OCI-LY1 (cell line): ENCODE measurements at regions not wholly inside any gene's neighbourhood (a gene's known extent, or its start where the extent isn't known, plus 50 kb on each side); places are given as distances from the start of the nearest gene placed in this dataset.

Source experiments
- H2AFZ ChIP-seq: fragments of 200-600 bp; sonication (generic), shearing (Covaris generic); 2 replicates; pipeline ENCODE4 v1.6.0; 2014; ENCODE audit warnings: antibody characterized with exemption, mild to moderate bottlenecking, low read length
- H3F3A ChIP-seq: fragments of 200-600 bp; sonication (generic), shearing (Covaris generic); 2 replicates; pipeline ENCODE4 v1.6.0; 2014; ENCODE audit warnings: mild to moderate bottlenecking, antibody characterized with exemption, low read length, moderate library complexity; ENCODE audit not compliant: insufficient read depth
- H3K27ac ChIP-seq: fragments of 200-600 bp; sonication (generic); 2 replicates; pipeline ENCODE4 v1.5.1; 2014; ENCODE audit warnings: low read length, mixed run types, mild to moderate bottlenecking, low read depth; ENCODE audit not compliant: poor library complexity, severe bottlenecking
- H3K27me3 ChIP-seq: fragments of 200-600 bp; sonication (generic); 2 replicates; pipeline ENCODE4 v1.6.0; 2014; ENCODE audit warnings: antibody characterized with exemption, mild to moderate bottlenecking, low read length, moderate library complexity; ENCODE audit not compliant: insufficient read depth
- H3K36me3 ChIP-seq: fragments of 200-600 bp; sonication (generic); 2 replicates; pipeline ENCODE4 v1.6.1; 2014; ENCODE audit warnings: mild to moderate bottlenecking, antibody characterized with exemption, low read length, moderate library complexity, mixed read lengths; ENCODE audit not compliant: insufficient read depth
- H3K4me1 ChIP-seq: fragments of 200-600 bp; sonication (generic); 2 replicates; pipeline ENCODE4 v1.5.1; 2014; ENCODE audit warnings: mild to moderate bottlenecking, low read length, moderate library complexity; ENCODE audit not compliant: insufficient read depth, severe bottlenecking
- H3K4me2 ChIP-seq: fragments of 200-600 bp; sonication (generic), shearing (Covaris generic); 2 replicates; pipeline ENCODE4 v1.6.1; 2014; ENCODE audit warnings: low read length
- H3K4me3 ChIP-seq: fragments of 200-600 bp; sonication (generic); 2 replicates; pipeline ENCODE4 v1.5.1; 2014; ENCODE audit warnings: low read length, low read depth, mild to moderate bottlenecking, mixed read lengths; ENCODE audit not compliant: poor library complexity, severe bottlenecking
- H3K79me2 ChIP-seq: fragments of 200-600 bp; shearing (Covaris generic); 2 replicates; pipeline ENCODE4 v1.6.1; 2016; ENCODE audit warnings: mixed run types, low read length, mixed read lengths; ENCODE audit not compliant: insufficient read depth
- H3K9ac ChIP-seq: fragments of 200-600 bp; sonication (generic), shearing (Covaris generic); 2 replicates; pipeline ENCODE4 v1.6.1; 2014; ENCODE audit warnings: mild to moderate bottlenecking, low read length, mixed read lengths
- H3K9me2 ChIP-seq: fragments of 200-600 bp; sonication (generic), shearing (Covaris generic); 2 replicates; pipeline ENCODE4 v1.6.1; 2014; ENCODE audit warnings: low read depth, mild to moderate bottlenecking, low read length, mixed read lengths
- H3K9me3 ChIP-seq: fragments of 200-600 bp; shearing (Covaris generic); 2 replicates; pipeline ENCODE4 v1.6.1; 2014; ENCODE audit warnings: low read length, mixed read lengths
- H4K20me1 ChIP-seq: fragments of 200-600 bp; sonication (generic), shearing (Covaris generic); 2 replicates; pipeline ENCODE4 v1.6.0; 2016; ENCODE audit warnings: mild to moderate bottlenecking, low read length; ENCODE audit not compliant: insufficient read depth
- EZH2 ChIP-seq: fragments of 200-600 bp; sonication (generic), shearing (Covaris generic); IDR thresholded peaks from 2 replicates; pipeline ENCODE4 v1.8.0; 2017; ENCODE audit warnings: borderline replicate concordance, mixed run types, mild to moderate bottlenecking, antibody characterized with exemption, low read length, moderate library complexity, mixed read lengths
- TF ChIP-seq, protein P1 (sequence below): fragments of 200-600 bp; sonication (generic), shearing (Covaris generic); IDR thresholded peaks from 2 replicates; pipeline ENCODE4 v1.5.1; 2017; ENCODE audit warnings: mild to moderate bottlenecking, antibody characterized with exemption, low read length, moderate library complexity, mixed read lengths

DNA sequence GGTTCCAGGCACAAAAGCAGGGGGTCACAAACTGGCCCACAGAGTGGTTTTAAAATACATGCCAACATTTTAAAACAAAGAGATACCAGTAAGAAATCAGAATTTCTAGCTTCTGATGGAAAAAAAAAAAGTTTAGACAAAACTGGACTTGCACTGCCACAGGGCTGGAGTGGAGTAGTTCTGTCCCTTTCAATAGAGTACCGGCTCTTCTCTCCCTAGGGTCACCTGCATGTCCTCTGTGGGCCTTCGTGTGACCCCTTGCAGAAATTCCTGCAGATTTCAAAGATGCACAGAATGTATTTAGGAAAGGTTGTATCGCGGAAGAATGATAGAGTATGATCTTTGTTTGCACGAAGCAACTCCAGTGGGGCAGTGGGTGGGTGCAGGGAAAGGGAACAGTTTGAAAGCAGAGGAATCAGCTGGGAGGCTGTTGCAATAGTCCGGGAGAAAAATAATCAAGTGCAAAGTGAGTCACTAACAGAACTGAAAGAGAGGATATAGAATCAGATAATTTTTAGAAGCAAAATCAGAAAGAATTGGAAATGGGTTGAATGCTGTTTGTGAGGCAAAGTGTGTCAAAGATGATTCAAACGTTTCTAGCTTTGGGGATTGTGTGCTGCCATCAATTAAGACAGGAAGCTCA is 97.3 kb upstream of the STXBP5 start:
- no peaks in the 10 kb centered on the region for H3K9me3 ChIP-seq
- no peaks in the 10 kb centered on the region for H3K27me3 ChIP-seq
- no peak overlapping the region for H3K27ac ChIP-seq
- no peak overlapping the region for H3K4me2 ChIP-seq
- H3K36me3 ChIP-seq, result no peaks in the 10 kb centered on the region
- no peaks in the 10 kb centered on the region for H4K20me1 ChIP-seq
- peaks cover 7% of the 10 kb centered on the region for H3K4me1 ChIP-seq
- no peak overlapping the region for H3K4me3 ChIP-seq
- no peak overlapping the region for H2AFZ ChIP-seq
- no peaks in the 10 kb centered on the region for H3F3A ChIP-seq
- no peaks in the 10 kb centered on the region for H3K9me2 ChIP-seq
- TF ChIP-seq EZH2, result no peak
- TF ChIP-seq, protein P1, sequence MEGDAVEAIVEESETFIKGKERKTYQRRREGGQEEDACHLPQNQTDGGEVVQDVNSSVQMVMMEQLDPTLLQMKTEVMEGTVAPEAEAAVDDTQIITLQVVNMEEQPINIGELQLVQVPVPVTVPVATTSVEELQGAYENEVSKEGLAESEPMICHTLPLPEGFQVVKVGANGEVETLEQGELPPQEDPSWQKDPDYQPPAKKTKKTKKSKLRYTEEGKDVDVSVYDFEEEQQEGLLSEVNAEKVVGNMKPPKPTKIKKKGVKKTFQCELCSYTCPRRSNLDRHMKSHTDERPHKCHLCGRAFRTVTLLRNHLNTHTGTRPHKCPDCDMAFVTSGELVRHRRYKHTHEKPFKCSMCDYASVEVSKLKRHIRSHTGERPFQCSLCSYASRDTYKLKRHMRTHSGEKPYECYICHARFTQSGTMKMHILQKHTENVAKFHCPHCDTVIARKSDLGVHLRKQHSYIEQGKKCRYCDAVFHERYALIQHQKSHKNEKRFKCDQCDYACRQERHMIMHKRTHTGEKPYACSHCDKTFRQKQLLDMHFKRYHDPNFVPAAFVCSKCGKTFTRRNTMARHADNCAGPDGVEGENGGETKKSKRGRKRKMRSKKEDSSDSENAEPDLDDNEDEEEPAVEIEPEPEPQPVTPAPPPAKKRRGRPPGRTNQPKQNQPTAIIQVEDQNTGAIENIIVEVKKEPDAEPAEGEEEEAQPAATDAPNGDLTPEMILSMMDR, result no peak
- H3K9ac ChIP-seq, result no peak overlapping the region
- H3K79me2 ChIP-seq, result no peaks in the 10 kb centered on the region

DNA sequence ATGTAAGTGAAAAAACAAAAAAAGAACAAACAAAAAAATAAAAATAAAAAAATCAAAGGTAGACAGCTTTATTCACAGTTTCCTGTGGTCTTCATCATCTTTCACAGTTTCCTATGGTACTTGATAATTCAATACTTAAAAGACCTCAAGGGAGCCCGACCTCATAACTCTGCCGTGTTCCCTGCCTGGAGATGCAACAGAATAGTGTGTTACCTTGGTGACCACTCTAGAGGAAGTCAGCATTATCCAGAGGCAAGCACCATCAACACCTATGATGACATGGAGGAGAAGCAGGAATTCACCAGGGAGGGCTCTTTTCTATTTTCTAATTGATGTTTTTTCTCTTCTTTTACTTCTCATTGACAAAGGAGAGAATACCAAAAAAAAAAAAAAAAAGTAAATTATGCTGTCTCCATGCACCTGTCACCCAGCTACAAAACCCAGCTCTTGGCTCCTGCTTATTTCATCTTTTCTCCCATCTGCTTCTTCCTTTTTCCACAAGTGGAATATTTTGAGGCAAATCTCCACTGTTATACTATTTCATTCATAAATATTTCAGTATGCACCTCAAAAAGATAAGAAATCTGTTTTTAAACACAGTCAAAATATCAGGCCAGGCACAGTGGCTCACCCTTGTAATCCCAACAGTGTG is 95.8 kb upstream of the STXBP5 start:
- no peaks in the 10 kb centered on the region for H3K9me2 ChIP-seq
- no peak overlapping the region for H3K4me3 ChIP-seq
- no peaks in the 10 kb centered on the region for H3K27me3 ChIP-seq
- H3K4me1 ChIP-seq, result peaks cover 7% of the 10 kb centered on the region
- no peaks in the 10 kb centered on the region for H3F3A ChIP-seq
- no peak overlapping the region for H3K27ac ChIP-seq
- H2AFZ ChIP-seq, result no peak overlapping the region
- no peak overlapping the region for H3K4me2 ChIP-seq
- no peak overlapping the region for H3K9ac ChIP-seq
- no peaks in the 10 kb centered on the region for H3K79me2 ChIP-seq
- no peaks in the 10 kb centered on the region for H4K20me1 ChIP-seq
- H3K9me3 ChIP-seq, result no peaks in the 10 kb centered on the region
- TF ChIP-seq, protein P1, result no peak
- TF ChIP-seq EZH2, result no peak
- H3K36me3 ChIP-seq, result no peaks in the 10 kb centered on the region

DNA sequence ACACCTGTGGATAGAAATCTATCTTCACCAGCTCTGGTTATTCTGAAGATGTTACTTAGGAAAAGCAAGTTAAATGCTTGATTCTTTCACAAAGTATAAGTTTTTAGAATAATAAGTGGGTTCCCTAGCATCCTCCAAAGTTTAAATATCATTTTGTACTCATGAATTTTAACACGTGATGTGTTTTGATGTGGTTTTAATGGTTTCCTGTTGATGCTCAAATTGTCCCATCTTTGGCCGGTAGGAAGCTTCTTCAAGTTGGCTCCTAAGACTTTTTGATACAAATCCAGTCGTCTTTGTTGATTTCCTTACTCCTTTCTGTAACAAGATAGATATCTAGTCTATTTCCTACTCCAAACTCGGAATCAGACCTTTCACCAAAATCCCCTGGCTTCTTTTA is 94.5 kb upstream of the STXBP5 start:
- TF ChIP-seq EZH2, result no peak
- TF ChIP-seq, protein P1, result no peak
- H3K9ac ChIP-seq, result no peak overlapping the region
- H3K9me3 ChIP-seq, result no peaks in the 10 kb centered on the region
- H3K4me2 ChIP-seq, result no peak overlapping the region
- H3K27ac ChIP-seq, result no peak overlapping the region
- no peak overlapping the region for H2AFZ ChIP-seq
- no peaks in the 10 kb centered on the region for H3K36me3 ChIP-seq
- no peak overlapping the region for H3K4me3 ChIP-seq
- no peaks in the 10 kb centered on the region for H3F3A ChIP-seq
- H3K4me1 ChIP-seq, result peaks cover 7% of the 10 kb centered on the region
- H3K79me2 ChIP-seq, result no peaks in the 10 kb centered on the region
- H3K9me2 ChIP-seq, result no peaks in the 10 kb centered on the region
- H3K27me3 ChIP-seq, result no peaks in the 10 kb centered on the region
- H4K20me1 ChIP-seq, result no peaks in the 10 kb centered on the region
